ENCODE measurements at regions not wholly inside any gene's neighbourhood (a gene's known extent, or its start where the extent isn't known, plus 50 kb on each side); places are given as distances from the start of the nearest gene placed in this dataset.

DNA sequence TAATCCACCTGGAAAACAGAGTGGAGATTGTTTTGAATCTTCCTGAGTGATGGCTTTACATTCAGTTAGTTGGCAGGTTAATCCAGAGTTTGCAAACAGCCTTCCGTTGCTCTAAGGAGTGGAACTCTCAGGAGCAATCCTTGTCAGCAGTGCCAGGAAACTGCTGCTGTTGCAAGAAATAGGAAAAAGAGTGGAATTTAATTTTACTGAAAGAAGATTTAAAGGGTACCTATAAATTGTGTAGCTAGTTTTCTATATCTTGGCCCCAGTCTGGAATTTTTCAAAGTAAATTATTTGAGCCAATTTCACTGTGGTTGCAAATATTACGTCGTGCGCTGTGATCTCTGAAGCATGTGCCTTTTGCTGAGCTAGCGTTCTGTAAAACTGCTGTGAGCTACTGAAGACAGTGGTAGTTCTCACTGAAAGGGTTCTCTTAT lies 55.5 kb upstream of the SLC5A12 start:
- DNase-seq (ENCODE audit: low spot score in 2 of 2) (no peak), ATAC-seq (no peak)
- no peaks in the 10 kb centered on the region for H3K36me3 Mint-ChIP-seq
- no peaks in the 10 kb centered on the region for H3K9me3 Mint-ChIP-seq
- no peak overlapping the region for H3K27ac Mint-ChIP-seq

DNA sequence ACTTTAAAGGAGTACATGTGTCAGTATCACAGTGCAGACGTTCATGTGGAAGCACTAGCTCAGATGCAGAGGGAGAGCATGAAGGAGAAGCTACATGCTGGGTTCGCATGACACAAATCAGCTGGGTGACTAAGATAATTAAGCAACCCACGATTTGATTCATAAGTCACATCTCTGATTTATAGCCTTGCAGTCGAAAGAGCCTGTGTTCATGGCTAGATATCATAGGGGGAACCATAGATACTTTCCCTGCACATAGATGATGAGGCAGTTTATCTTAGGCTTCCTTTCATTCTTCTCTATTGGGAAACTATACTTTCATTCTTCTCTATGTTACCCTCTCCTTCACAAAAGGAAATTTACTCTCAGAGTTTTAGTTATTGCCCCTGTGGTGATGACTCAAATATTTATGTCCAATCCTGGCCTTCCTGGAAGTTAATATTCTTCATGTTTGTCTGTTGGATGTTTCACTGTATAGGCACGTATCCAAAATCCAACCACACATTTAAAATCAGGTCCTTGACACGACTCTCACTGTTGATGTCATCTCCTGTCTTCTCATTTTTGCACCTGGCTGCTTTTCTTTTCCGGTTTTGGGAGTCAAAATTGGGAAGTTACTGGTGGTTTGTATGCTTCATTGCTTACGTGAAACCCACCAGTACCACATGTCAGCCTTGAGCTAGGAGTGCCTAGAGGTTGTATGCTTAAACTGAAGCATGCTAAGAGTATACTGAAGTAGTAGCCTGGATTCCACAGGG lies 56.3 kb upstream of the SLC5A12 start:
- Mint-ChIP-seq H3K27ac (no peak overlapping the region), H3K36me3 (no peaks in the 10 kb centered on the region), H3K9me3 (peaks cover 0 to 3% of the 10 kb centered on the region in 2 donors)
- ATAC-seq (no peak), DNase-seq (ENCODE audit: low spot score in 2 of 2) (no peak)

DNA sequence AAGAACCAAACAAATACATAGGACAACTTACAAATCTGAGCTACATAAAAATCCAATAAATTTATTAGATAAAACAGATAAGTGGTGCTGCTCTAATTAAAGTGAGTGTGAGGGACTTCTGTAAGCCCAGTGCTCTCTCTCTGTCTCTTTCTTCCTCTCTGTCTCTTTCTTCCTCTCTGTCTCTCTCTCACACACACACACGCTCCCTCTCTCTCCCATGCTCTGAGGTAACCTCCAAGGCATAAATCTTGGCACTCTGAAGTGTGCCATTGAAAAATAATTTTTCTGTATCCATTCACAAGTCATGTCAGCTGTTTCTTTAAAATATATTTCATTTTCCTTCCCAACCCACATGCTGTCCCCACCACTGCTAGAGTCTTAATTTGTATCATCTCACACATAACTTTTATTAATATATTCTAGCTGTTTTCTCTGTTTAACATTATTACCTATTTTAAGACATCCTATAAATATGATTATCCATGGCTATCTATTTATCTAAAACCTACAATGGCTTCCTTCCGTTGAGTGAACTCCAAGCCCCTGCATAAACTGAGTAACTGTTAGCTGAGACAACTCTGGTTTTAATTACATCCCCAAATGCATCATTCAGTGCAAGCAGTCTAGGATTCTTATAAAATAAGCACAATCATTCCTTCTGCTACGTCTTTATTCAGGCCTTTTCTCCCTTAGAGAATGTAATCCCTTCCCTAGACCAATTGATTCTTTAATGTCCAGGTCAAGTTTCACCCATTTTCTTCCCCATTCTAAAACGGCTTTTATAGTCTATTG lies 57.4 kb upstream of the SLC5A12 start:
- Mint-ChIP-seq H3K27ac (no peak overlapping the region), H3K9me3 (peaks cover 2 to 10% of the 10 kb centered on the region in 2 donors), H3K36me3 (peaks cover 0 to 4% of the 10 kb centered on the region in 2 donors)
- DNase-seq (ENCODE audit: low spot score in 2 of 2) (no peak), ATAC-seq (no peak)

DNA sequence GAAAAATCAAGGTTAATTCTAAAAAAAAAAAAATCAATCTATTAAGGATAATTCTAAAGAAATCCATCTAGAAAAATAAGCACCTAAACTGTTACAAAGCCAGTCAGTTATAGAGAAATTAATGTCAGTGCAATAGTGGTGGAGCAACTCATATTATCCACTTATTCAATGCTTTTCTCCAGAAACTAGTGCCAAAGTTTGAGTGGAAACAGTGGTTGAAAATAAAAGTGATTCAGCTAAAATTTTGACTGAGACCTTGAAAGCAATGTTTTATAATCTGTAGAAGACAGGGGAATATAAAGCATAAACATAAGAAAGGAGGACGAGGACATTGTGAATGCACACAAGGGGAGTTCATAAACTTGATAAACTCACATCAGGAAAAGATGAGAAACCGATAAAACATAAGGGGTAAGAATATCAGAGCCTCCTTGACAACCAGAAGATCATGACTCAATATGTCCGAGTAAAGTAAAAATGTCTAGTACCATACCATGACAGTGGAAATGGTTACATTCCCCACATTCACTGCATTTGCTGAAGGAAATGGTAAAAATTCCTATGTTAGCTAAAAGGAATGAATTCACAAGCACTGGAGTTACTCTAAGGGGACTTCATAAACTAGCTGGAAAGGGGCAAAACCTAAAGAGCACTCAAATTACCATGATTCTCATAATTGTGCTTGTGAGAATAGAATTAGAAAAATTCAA lies 58.7 kb upstream of the SLC5A12 start:
- no peak overlapping the region for H3K27ac Mint-ChIP-seq
- peaks cover 0 to 4% of the 10 kb centered on the region in 2 donors for H3K36me3 Mint-ChIP-seq
- no peak for DNase-seq (ENCODE audit: low spot score in 2 of 2)
- no peak for ATAC-seq
- H3K9me3 Mint-ChIP-seq = peaks cover 11 to 15% of the 10 kb centered on the region in 2 donors

DNA sequence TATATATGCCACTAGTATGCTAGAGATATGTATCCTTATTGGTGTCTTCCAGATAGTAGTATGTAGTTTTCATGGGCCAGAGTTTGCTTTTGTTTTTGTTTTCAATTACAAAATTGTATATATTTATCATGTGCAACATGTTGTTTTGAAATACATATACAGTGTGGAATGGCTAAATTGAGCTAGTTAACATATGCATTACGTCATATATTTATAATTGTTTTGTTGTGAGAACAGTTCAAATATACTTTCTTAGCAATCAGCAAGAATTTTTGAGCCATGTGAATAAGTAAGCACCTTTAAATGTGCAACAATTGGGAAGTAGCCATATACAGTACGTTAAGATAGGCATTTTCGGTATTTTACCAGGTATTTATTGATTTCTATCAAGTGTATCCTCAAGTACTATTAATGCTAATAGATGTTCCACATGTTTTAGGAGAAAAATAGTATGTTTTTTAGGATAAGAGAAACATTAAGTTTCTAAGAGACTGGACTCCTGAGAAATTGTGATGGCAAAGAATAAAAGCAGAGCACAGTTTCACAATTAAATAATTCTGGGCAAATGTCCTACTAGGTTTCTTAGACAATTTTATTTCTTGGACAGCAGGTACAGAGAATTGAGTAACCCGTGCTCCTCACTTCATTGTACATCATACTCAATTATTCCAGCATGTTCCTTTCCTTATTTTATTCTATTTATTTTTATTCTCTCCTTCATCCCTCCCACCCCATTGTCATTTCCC lies 60.5 kb upstream of the SLC5A12 start:
- Mint-ChIP-seq H3K9me3 (peaks cover 20 to 24% of the 10 kb centered on the region in 2 donors), H3K36me3 (peaks cover 0 to 4% of the 10 kb centered on the region in 2 donors), H3K27ac (no peak overlapping the region)
- no peak for DNase-seq (ENCODE audit: low spot score in 2 of 2)
- no peak for ATAC-seq

DNA sequence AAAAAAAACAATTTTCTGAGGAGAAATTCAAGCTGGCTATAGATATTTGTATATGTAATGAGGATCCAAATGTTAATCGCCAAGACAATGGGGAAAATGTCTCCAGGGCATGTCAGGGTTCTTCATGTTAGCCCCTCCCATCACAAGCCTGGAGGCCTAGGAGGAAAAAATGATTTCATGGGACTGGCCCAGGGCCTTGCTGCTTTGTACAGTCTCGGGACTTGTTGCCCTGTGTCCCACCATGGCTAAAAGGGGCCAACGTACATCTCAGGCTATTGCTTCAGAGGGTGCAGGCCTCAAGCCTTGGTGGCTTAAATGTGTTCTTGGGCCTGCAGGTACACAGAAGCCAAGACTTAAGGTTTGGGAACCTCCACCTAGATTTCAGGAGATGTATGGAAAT lies 62.1 kb upstream of the SLC5A12 start:
- no peak for ATAC-seq
- no peak for DNase-seq (ENCODE audit: low spot score in 2 of 2)
- Mint-ChIP-seq H3K9me3 (peaks cover 20 to 24% of the 10 kb centered on the region in 2 donors), H3K36me3 (peaks cover 0 to 4% of the 10 kb centered on the region in 2 donors), H3K27ac (no peak overlapping the region)

DNA sequence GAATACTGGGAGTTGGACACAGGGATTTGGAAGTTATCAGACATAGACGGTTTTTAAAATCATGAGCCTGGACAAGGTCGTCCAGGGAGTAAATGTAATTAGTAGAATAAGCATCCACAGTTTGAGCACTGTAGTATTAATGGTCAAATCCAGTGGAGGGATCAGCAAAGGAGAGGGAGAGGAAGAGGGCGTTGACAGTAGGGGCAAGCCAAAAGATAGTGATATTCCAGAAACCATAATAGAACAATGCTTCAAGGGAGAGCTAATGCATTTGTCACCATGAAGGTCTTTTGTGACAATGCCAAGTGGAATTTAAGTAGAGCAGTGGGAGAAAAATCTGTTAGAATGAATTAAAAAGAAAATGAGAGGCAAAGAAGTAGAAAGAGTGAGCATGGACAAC lies 68.9 kb upstream of the SLC5A12 start:
- H3K36me3 Mint-ChIP-seq = no peaks in the 10 kb centered on the region
- H3K9me3 Mint-ChIP-seq = peaks cover 15 to 18% of the 10 kb centered on the region in 2 donors
- H3K27ac Mint-ChIP-seq = no peak overlapping the region
- no peak for ATAC-seq
- DNase-seq (ENCODE audit: low spot score in 2 of 2) = no peak

DNA sequence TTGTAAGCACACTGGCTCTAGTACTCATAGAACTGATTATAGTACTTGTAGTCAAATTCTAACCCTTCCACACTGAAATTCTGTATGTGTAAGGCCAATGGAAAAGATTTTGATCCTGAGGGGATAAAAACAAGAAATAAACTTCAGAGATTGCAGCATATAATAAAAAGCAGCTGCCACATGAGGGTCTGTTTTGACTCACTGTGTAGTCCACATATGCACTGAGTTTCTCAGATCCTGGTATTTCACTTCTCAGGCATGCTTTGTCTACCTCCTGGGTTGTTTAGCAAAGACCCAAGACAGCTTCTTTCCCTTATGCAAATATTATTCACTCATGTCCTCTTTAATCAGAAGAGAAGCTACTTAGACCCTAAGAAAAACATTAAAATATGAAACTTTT lies 71.1 kb upstream of the SLC5A12 start:
- no peak for DNase-seq (ENCODE audit: low spot score in 2 of 2)
- H3K27ac Mint-ChIP-seq = no peak overlapping the region
- peaks cover 8 to 10% of the 10 kb centered on the region in 2 donors for H3K9me3 Mint-ChIP-seq
- no peaks in the 10 kb centered on the region for H3K36me3 Mint-ChIP-seq
- ATAC-seq = no peak

DNA sequence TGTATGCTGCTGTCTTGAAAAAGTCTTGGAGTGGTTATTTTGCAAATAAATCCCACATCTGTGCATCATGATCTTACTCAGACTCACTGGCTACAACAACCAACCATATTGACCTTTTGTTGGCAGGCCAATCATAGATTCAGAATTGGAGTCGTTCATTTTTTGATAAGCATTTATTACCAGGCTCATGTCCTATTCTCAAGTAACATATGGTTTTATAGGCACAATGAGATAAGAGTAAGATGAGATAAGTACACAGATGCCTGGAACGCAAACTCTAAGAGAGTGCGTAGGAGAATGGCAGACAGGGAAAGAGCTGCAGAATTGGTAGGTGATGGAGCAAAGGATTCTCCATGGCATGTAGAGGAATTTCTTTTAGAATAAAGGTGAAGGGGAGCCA lies 71.6 kb upstream of the SLC5A12 start:
- ATAC-seq = no peak
- Mint-ChIP-seq H3K36me3 (no peaks in the 10 kb centered on the region), H3K9me3 (peaks cover 8 to 10% of the 10 kb centered on the region in 2 donors), H3K27ac (no peak overlapping the region)
- no peak for DNase-seq (ENCODE audit: low spot score in 2 of 2)

DNA sequence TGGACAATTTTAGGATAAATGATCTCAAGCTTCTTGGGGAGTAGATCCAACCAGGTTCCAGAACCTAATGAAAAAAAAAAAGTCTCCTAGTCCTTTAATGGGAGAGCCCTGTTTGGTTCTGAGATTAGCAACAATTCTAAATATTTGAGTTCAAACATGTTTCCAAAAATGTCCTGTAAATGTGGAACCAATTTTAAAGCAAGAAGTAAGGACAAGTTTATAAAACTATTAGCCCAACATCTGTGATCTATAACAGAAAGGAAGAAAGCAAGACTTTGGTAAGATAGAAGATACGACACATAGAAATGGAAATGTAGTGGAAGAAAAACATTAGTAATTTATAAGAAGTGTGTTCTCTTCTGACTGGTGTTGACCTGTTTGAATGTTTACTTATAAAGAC lies 79.7 kb upstream of the SLC5A12 start:
- H3K9me3 Mint-ChIP-seq = peaks cover 9 to 10% of the 10 kb centered on the region in 2 donors
- H3K36me3 Mint-ChIP-seq = no peaks in the 10 kb centered on the region
- ATAC-seq (no peak), DNase-seq (ENCODE audit: low spot score in 2 of 2) (no peak)
- no peak overlapping the region for H3K27ac Mint-ChIP-seq

DNA sequence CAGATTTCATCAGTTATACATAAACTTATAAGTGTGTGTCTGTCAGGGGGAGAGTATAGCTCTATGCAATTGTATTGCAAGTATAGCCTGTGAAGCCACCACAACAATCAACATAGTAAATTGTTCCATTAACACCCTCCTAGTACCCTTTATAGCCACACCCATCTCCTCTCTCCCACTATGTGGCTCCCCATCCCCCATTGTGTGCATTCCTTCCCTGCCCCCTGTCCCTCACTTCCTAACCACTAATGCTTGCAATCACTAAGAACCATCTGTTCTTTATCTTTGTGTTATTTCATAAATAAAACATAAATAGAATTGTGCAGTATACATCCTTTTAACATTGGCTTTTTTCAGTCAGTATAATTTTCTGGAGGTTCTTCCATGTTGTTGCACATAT lies 83.1 kb upstream of the SLC5A12 start:
- DNase-seq (ENCODE audit: low spot score in 2 of 2) (no peak), ATAC-seq (no peak)
- H3K9me3 Mint-ChIP-seq = peaks cover 9 to 18% of the 10 kb centered on the region in 2 donors
- no peak overlapping the region for H3K27ac Mint-ChIP-seq
- H3K36me3 Mint-ChIP-seq = no peaks in the 10 kb centered on the region

DNA sequence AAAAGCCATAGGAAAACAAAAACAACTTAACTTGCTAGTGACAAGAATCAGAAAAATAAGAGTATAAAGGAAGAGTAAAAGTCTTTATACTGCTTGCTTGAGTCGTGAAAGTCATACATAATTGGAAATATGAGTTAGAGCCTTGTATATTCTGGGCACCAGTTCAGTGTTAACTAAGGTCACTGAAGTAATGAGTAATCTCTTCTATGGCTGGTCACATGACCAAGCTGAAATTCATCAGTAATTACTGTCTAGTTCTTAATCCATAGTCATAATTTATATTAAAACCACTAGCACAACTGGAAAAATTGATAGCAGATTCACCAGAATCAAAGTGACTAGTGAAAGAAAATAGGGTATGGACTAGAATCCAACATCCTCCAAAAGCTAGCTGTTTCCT lies 84.4 kb upstream of the SLC5A12 start:
- peaks cover 10 to 18% of the 10 kb centered on the region in 2 donors for H3K9me3 Mint-ChIP-seq
- H3K36me3 Mint-ChIP-seq = no peaks in the 10 kb centered on the region
- H3K27ac Mint-ChIP-seq = no peak overlapping the region
- ATAC-seq (no peak), DNase-seq (ENCODE audit: low spot score in 2 of 2) (no peak)

DNA sequence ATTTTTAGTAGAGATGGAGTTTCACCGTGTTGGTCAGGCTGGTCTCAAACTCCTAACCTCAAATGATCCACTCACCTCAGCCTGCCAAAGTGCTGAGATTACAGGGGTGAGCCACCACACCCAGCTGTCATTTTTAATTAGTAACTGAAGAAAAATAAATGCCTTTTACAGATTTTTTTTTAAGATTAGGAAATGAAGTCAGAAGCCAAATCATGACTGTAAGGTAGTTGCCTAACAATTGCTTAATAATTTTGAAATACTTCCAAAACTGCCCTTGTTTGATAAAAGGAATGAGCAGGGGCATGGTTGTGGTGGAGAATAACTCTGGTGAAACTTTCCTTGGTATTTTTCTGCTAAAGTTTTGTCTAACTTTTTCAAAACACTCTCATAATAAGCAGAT lies 98.9 kb upstream of the SLC5A12 start:
- peaks cover 17 to 31% of the 10 kb centered on the region in 2 donors for H3K36me3 Mint-ChIP-seq
- ATAC-seq (no peak), DNase-seq (ENCODE audit: low spot score in 2 of 2) (no peak)
- H3K27ac Mint-ChIP-seq = no peak overlapping the region
- H3K9me3 Mint-ChIP-seq = peaks cover 35 to 47% of the 10 kb centered on the region in 2 donors

DNA sequence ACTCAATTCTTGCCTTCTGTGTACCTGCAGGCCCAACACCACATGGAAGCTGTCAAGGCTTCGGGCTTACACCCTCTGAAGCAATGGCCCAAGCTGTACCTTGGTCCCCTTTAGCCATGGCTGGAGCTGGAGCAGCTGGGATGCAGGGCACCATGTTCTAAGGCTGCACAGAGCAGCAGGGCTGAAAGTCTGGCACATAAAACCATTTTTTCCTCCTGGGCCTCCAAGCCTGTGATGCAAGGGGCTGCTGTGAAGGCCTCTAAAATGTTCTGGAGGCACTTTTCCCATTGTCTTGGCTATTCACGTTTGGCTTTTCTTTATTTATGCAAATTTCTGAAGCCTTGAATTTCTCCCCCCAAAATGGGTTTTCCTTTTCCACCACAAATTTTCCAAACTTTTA lies 102.1 kb upstream of the SLC5A12 start:
- ATAC-seq (no peak), DNase-seq (ENCODE audit: low spot score in 2 of 2) (no peak)
- Mint-ChIP-seq H3K9me3 (peaks cover 26 to 29% of the 10 kb centered on the region in 2 donors), H3K36me3 (peaks cover 17 to 21% of the 10 kb centered on the region in 2 donors), H3K27ac (no peak overlapping the region)

DNA sequence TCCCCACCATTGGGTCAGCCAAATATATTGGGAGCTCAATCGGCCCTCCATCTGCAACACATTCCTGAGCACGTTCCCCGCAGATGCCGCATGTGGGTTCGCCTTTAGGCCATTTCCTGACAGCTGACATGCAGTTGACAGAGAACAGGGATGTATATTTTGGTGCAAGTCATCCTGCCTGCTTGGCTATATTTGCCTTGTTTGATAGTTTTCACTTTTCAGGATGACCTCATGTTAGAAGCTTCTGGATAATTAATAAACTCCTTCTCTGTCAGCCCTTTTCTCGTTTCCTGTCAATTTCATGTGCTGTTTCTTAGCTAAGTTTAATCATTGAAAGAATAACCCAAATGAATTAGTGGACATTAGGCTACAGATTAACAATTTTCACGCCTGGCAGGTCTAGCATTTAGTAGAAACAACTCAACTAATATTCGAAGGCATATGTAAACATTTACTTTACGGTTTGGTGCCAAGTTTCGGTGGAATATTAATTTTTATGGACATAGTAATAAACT lies 105.8 kb upstream of the SLC5A12 start:
- Mint-ChIP-seq H3K27ac (no peak overlapping the region), H3K36me3 (peaks cover 16 to 20% of the 10 kb centered on the region in 2 donors), H3K9me3 (peaks cover 15 to 21% of the 10 kb centered on the region in 2 donors)
- no peak for ATAC-seq
- no peak for DNase-seq (ENCODE audit: low spot score in 2 of 2)

DNA sequence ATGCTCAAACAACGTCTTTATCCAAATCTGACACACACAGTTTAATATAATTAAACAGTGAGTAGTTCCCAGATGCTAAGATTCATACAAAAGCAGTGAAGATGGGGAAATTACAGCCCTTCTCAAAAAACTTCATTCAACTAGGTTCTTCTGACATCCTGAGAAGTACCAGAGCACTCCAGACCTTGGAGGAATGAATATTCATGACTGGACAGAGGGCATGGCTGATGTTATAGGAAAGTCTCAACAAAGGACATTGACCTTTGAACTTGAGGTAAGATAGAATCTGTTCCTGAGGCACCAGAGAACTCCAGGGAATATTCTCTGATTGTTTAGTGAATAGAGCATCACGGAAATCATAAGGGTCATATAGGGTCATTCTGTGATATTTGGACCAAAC lies 106.4 kb upstream of the SLC5A12 start:
- no peak for ATAC-seq
- no peak for DNase-seq (ENCODE audit: low spot score in 2 of 2)
- H3K36me3 Mint-ChIP-seq = peaks cover 11 to 13% of the 10 kb centered on the region in 2 donors
- H3K9me3 Mint-ChIP-seq = peaks cover 9 to 15% of the 10 kb centered on the region in 2 donors
- H3K27ac Mint-ChIP-seq = no peak overlapping the region
